ENCODE measurements at regions not wholly inside any gene's neighbourhood (a gene's known extent, or its start where the extent isn't known, plus 50 kb on each side); places are given as distances from the start of the nearest gene placed in this dataset.

DNA sequence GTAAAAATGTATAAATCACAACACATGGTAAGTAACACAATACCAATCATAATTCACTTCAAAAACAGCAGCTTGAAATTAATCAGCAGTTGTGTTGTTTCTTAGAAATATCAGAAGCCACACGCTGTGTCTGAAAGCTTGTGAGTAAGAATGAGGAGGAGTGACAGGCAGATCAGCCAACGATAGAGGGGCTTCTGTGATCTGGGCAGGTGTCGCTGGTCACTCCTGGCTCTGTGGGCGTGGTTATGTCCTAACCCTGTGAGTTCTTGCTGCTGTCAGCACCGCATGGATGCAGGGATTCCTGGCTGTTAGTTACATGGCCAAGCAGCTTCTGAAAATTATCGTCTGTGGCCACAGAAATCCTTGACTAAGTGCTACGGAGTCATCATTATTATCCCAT, 123.4 kb downstream of the SLC25A47 start:
- H3K27ac Mint-ChIP-seq, result no peak overlapping the region; the same call in 1 of the 2 replicates
- CTCF ChIA-PET, result interaction anchor here (0.6 to 2.2 kb wide), 7 partner anchors 9 to 199 kb away, joined by 3 to 9 read pairs (median 3); no protein-coding TSS in a partner anchor

DNA sequence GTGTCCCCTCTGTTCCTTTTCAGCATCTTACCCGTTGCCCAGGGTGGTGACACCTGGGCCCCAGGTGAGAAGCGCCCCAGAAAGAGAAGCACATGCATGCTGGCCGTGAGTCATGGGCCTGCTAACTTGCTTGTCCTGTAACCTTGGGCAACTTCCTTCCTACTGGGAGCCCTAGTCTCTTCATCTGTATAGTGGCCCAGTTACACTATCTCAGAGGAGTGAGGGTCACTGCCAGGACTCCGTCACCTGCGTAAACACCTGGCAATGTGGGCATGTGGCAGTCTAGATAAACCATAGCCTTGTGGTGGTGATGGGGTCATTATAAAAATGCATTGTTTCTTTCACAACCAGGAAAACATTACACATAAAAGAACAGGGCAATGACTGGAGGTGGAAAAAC, 125.2 kb downstream of the SLC25A47 start:
- H3K36me3 Mint-ChIP-seq, result no peaks in the 10 kb centered on the region
- DNase-seq (ENCODE audit: low spot score), result no peak

More for the DNA sequence above, 123.4 kb downstream of the SLC25A47 start:
- POLR2A ChIA-PET, result interaction anchor here (0.6 to 0.7 kb wide), 4 partner anchors 10 to 30 kb away, joined by 3 to 7 read pairs (median 4); no protein-coding TSS in a partner anchor
- Mint-ChIP-seq H3K27me3 (ENCODE audit: low read depth) (no peaks in the 10 kb centered on the region), H3K4me3 (no peak overlapping the region), H3K4me1 (peaks cover 32% of the 10 kb centered on the region), H3K36me3 (no peaks in the 10 kb centered on the region), H3K9me3 (no peaks in the 10 kb centered on the region)
- no peak for TF ChIP-seq ETV6 (CRISPR knock-in tag; IDR thresholded peaks at IDR 0.05)
- peak; percentile 59 for TF ChIP-seq NFYB (CRISPR knock-in tag; conservative IDR thresholded peaks at IDR 0.05; ENCODE audit: low read depth)
- DNase-seq (ENCODE audit: low spot score), result peak; percentile 78
- peak; percentile 96 for ATAC-seq

DNA sequence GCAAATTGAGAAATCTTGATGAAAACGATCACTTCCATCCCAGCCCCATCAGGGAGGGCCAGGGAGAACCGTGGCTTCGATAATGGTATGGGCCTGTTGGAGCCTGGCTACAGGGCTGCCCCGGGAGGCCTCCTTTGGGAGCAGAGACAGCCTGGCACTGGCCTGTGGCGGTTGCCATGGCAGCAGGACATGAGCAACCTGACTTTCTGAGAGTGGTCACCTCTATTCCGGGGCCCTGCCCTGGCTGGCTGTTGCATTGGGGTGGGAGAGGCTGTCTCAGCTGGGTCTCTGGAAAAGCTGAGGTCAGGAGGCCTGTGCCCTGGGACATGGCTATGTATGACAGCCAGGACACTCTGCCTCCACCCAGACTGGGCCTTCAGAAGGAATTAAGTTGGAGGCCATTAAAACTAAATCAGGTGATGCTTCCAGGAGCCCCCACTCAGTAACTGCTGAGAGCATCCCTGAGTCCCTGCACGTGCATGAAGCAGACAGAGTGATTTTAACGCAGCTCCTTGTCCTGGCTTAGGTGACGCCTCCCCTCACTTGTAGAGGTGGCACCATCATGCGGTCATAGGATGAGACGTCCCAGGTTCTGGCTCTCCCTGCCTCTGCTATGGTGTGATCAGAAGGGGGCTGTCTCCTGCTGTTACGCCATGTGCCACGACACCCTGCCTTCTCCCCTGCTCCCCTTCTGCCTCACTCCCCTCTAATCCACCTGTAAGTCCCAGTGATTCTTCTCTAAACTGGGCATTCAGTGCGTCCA, 126.3 kb downstream of the SLC25A47 start:
- H3K9me3 Mint-ChIP-seq, result no peaks in the 10 kb centered on the region
- no peak for TF ChIP-seq ZNF138 (CRISPR knock-in tag; conservative IDR thresholded peaks at IDR 0.05)
- TF ChIP-seq, protein P1, sequence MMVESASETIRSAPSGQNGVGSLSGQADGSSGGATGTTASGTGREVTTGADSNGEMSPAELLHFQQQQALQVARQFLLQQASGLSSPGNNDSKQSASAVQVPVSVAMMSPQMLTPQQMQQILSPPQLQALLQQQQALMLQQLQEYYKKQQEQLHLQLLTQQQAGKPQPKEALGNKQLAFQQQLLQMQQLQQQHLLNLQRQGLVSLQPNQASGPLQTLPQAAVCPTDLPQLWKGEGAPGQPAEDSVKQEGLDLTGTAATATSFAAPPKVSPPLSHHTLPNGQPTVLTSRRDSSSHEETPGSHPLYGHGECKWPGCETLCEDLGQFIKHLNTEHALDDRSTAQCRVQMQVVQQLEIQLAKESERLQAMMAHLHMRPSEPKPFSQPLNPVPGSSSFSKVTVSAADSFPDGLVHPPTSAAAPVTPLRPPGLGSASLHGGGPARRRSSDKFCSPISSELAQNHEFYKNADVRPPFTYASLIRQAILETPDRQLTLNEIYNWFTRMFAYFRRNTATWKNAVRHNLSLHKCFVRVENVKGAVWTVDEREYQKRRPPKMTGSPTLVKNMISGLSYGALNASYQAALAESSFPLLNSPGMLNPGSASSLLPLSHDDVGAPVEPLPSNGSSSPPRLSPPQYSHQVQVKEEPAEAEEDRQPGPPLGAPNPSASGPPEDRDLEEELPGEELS (CRISPR knock-in tag; IDR thresholded peaks at IDR 0.05), result no peak
- no peaks in the 10 kb centered on the region for H3K36me3 Mint-ChIP-seq
- POLR2A ChIA-PET, result no interaction called here
- no peak for DNase-seq (ENCODE audit: low spot score)
- no peak overlapping the region for H3K27ac Mint-ChIP-seq
- no peaks in the 10 kb centered on the region; the same call in 1 of the 2 replicates for H3K27me3 Mint-ChIP-seq (ENCODE audit: low read depth)
- no peak overlapping the region for H3K4me3 Mint-ChIP-seq
- CTCF ChIA-PET, result interaction anchor here (1.0 to 1.3 kb wide), 2 partner anchors 9 to 66 kb away, joined by 3 to 4 read pairs; no protein-coding TSS in a partner anchor
- ATAC-seq, result no peak
- peaks cover 32% of the 10 kb centered on the region for H3K4me1 Mint-ChIP-seq

More for the DNA sequence above, 125.2 kb downstream of the SLC25A47 start:
- CTCF ChIA-PET, result interaction anchor here (1.3 kb wide), 1 partner anchor 8 kb away, joined by 3 read pairs; no protein-coding TSS in a partner anchor
- no peak overlapping the region for H3K27ac Mint-ChIP-seq
- ATAC-seq, result no peak
- no peaks in the 10 kb centered on the region for H3K9me3 Mint-ChIP-seq
- H3K27me3 Mint-ChIP-seq (ENCODE audit: low read depth), result no peaks in the 10 kb centered on the region; the same call in 1 of the 2 replicates
- H3K4me3 Mint-ChIP-seq, result no peak overlapping the region
- POLR2A ChIA-PET, result no interaction called here
- TF ChIP-seq ZNF671 (CRISPR knock-in tag; IDR thresholded peaks at IDR 0.05), result no peak
- TF ChIP-seq, protein P2, sequence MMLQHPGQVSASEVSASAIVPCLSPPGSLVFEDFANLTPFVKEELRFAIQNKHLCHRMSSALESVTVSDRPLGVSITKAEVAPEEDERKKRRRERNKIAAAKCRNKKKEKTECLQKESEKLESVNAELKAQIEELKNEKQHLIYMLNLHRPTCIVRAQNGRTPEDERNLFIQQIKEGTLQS (CRISPR knock-in tag; conservative IDR thresholded peaks at IDR 0.05), result no peak
- no peak for TF ChIP-seq NFE2L1 (CRISPR knock-in tag; IDR thresholded peaks at IDR 0.05)
- TF ChIP-seq, protein P3, sequence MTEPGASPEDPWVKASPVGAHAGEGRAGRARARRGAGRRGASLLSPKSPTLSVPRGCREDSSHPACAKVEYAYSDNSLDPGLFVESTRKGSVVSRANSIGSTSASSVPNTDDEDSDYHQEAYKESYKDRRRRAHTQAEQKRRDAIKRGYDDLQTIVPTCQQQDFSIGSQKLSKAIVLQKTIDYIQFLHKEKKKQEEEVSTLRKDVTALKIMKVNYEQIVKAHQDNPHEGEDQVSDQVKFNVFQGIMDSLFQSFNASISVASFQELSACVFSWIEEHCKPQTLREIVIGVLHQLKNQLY (CRISPR knock-in tag; IDR thresholded peaks at IDR 0.05), result no peak
- TF ChIP-seq, protein P4, sequence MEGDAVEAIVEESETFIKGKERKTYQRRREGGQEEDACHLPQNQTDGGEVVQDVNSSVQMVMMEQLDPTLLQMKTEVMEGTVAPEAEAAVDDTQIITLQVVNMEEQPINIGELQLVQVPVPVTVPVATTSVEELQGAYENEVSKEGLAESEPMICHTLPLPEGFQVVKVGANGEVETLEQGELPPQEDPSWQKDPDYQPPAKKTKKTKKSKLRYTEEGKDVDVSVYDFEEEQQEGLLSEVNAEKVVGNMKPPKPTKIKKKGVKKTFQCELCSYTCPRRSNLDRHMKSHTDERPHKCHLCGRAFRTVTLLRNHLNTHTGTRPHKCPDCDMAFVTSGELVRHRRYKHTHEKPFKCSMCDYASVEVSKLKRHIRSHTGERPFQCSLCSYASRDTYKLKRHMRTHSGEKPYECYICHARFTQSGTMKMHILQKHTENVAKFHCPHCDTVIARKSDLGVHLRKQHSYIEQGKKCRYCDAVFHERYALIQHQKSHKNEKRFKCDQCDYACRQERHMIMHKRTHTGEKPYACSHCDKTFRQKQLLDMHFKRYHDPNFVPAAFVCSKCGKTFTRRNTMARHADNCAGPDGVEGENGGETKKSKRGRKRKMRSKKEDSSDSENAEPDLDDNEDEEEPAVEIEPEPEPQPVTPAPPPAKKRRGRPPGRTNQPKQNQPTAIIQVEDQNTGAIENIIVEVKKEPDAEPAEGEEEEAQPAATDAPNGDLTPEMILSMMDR (IDR thresholded peaks at IDR 0.05), result no peak
- H3K4me1 Mint-ChIP-seq, result peaks cover 32% of the 10 kb centered on the region

DNA sequence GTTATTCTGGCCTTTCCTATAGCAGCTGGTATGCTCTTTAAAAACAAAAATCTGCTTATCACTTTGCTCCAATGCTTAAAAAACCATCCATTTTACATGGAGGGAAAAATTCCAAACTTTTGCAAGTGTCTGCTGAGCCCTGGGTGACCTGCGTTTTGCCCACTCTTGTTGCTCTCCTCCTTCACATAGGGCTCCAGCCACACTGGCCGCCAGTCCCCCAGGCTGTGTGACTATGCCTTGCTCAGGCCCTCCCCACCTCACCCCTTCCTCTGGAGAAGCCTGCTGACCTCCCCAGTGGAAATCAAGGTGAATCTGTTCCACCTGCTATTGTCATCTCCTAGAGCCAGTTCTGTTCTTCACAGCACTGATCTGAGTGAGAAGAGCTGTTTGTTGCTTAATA, 126.9 kb downstream of the SLC25A47 start:
- no peak for ATAC-seq
- Mint-ChIP-seq H3K4me3 (no peak overlapping the region), H3K4me1 (peaks cover 32% of the 10 kb centered on the region), H3K36me3 (no peaks in the 10 kb centered on the region), H3K27ac (no peak overlapping the region), H3K9me3 (no peaks in the 10 kb centered on the region), H3K27me3 (ENCODE audit: low read depth) (no peaks in the 10 kb centered on the region; the same call in 1 of the 2 replicates)
- ChIA-PET POLR2A (no interaction called here), CTCF (interaction anchor here (1.0 kb wide), 1 partner anchor 66 kb away, joined by 4 read pairs; no protein-coding TSS in a partner anchor)
- DNase-seq (ENCODE audit: low spot score), result no peak
- TF ChIP-seq, protein P5, sequence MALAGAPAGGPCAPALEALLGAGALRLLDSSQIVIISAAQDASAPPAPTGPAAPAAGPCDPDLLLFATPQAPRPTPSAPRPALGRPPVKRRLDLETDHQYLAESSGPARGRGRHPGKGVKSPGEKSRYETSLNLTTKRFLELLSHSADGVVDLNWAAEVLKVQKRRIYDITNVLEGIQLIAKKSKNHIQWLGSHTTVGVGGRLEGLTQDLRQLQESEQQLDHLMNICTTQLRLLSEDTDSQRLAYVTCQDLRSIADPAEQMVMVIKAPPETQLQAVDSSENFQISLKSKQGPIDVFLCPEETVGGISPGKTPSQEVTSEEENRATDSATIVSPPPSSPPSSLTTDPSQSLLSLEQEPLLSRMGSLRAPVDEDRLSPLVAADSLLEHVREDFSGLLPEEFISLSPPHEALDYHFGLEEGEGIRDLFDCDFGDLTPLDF (CRISPR knock-in tag; IDR thresholded peaks at IDR 0.05), result no peak
- TF ChIP-seq SMAD3 (CRISPR knock-in tag; IDR thresholded peaks at IDR 0.05; ENCODE audit: borderline replicate concordance) (no peak), NR2C2 (CRISPR knock-in tag; IDR thresholded peaks at IDR 0.05) (no peak), NFYB (CRISPR knock-in tag; conservative IDR thresholded peaks at IDR 0.05; ENCODE audit: low read depth) (no peak), JUN (CRISPR knock-in tag; IDR thresholded peaks at IDR 0.05) (no peak)
- TF ChIP-seq, protein P4 (IDR thresholded peaks at IDR 0.05), result no peak
- TF ChIP-seq, protein P6, sequence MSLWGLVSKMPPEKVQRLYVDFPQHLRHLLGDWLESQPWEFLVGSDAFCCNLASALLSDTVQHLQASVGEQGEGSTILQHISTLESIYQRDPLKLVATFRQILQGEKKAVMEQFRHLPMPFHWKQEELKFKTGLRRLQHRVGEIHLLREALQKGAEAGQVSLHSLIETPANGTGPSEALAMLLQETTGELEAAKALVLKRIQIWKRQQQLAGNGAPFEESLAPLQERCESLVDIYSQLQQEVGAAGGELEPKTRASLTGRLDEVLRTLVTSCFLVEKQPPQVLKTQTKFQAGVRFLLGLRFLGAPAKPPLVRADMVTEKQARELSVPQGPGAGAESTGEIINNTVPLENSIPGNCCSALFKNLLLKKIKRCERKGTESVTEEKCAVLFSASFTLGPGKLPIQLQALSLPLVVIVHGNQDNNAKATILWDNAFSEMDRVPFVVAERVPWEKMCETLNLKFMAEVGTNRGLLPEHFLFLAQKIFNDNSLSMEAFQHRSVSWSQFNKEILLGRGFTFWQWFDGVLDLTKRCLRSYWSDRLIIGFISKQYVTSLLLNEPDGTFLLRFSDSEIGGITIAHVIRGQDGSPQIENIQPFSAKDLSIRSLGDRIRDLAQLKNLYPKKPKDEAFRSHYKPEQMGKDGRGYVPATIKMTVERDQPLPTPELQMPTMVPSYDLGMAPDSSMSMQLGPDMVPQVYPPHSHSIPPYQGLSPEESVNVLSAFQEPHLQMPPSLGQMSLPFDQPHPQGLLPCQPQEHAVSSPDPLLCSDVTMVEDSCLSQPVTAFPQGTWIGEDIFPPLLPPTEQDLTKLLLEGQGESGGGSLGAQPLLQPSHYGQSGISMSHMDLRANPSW (CRISPR knock-in tag; conservative IDR thresholded peaks at IDR 0.05; ENCODE audit: low read depth), result no peak
